GM12878 (cell line): ENCODE measurements at regions not wholly inside any gene's neighbourhood (a gene's known extent, or its start where the extent isn't known, plus 50 kb on each side); places are given as distances from the start of the nearest gene placed in this dataset.

Experiments
- ATAC-seq: fragments of 200-7000 bp; cut with Tn5 transposase; 3 replicates; pipeline ENCODE4 v1.9.1; 2020; ENCODE audit warnings: mild to moderate bottlenecking, moderate library complexity
- BruUV-seq: library from RNA; stranded (reverse); fragments of 400-500 nt; replicated peaks from 2 replicates; lab custom pipeline; 2021; lab: Mats Ljungman, UMichigan
- CTCF ChIA-PET: fragments of 300-600 bp; sonication (Branson Sonifier 250); formaldehyde crosslinking; extraction: SDS; loops from one replicate; lab custom pipeline; 2021; ENCODE audit warnings: inconsistent platforms; lab: Yijun Ruan, JAX
- POLR2A ChIA-PET: fragments of 350-600 bp; formaldehyde crosslinking; extraction: SDS; loops from one replicate; lab custom pipeline; 2021; ENCODE audit warnings: inconsistent platforms; lab: Charles Lee
- RAD21 ChIA-PET: fragments of 300-600 bp; sonication (Branson Sonifier 250); formaldehyde crosslinking; loops from one replicate; lab custom pipeline; 2023; ENCODE audit warnings: antibody characterized with exemption; ENCODE audit not compliant: unreplicated experiment; lab: Charles Lee
- SMC1A ChIA-PET: fragments of 300-600 bp; sonication (Branson Sonifier 250); formaldehyde crosslinking; loops from one replicate; lab custom pipeline; 2023; ENCODE audit not compliant: unreplicated experiment, uncharacterized antibody; lab: Charles Lee
- DNase-seq: peaks from one replicate; pipeline ENCODE4 v3.0.0-alpha.2; 2011; ENCODE audit warnings: low read depth, low spot score
- FAIRE-seq: peaks from 3 replicates; lab custom pipeline; 2011; peaks lifted over from hg19 to GRCh38; lab: Jason Lieb, UNC
- H2AFZ ChIP-seq: 2 replicates; pipeline ENCODE4 v1.6.0; 2011; ENCODE audit warnings: low read depth, low read length, control low read depth; ENCODE audit not compliant: control insufficient read depth
- H3K27ac ChIP-seq: 2 replicates; pipeline ENCODE4 v1.5.1; 2011; ENCODE audit warnings: control low read depth; ENCODE audit not compliant: control insufficient read depth, insufficient read depth
- H3K27me3 ChIP-seq, 2 experiments: replicated peaks in 1 of 2; 2 replicates each; pipeline versions ENCODE4 v1.6.0 to v1.6.1; 2011; ENCODE audit warnings: low read length in 1 of 2; ENCODE audit not compliant: control insufficient read depth in 2 of 2, insufficient read depth in 2 of 2
- H3K36me3 ChIP-seq, 2 experiments: 2 replicates each; pipeline ENCODE4 v1.5.1; 2011; ENCODE audit warnings: low read length in 1 of 2; ENCODE audit not compliant: control insufficient read depth in 2 of 2, insufficient read depth in 2 of 2
- H3K4me1 ChIP-seq: 2 replicates; pipeline ENCODE4 v1.6.1; 2011; ENCODE audit warnings: mild to moderate bottlenecking, low read length, moderate library complexity, mixed read lengths; ENCODE audit not compliant: control insufficient read depth, insufficient read depth
- H3K4me2 ChIP-seq: 2 replicates; pipeline ENCODE4 v1.6.0; 2011; ENCODE audit warnings: control low read depth; ENCODE audit not compliant: control insufficient read depth, insufficient read depth
- H3K4me3 ChIP-seq: fragments of 200-600 bp; sonication (generic); 2 replicates; pipeline ENCODE4 v1.5.1; 2016
- H3K79me2 ChIP-seq: 2 replicates; pipeline ENCODE4 v1.6.0; 2011; ENCODE audit warnings: low read length; ENCODE audit not compliant: control insufficient read depth, insufficient read depth
- H3K9ac ChIP-seq: 2 replicates; pipeline ENCODE4 v1.8.0; 2011; ENCODE audit warnings: low read length, control low read depth, mixed read lengths; ENCODE audit not compliant: control insufficient read depth, insufficient read depth
- H3K9me3 ChIP-seq: replicated peaks from 3 replicates; pipeline ENCODE4 v1.5.1; 2011; ENCODE audit warnings: mild to moderate bottlenecking, low read length; ENCODE audit not compliant: control insufficient read depth, insufficient read depth
- H4K20me1 ChIP-seq: 2 replicates; pipeline ENCODE4 v1.6.0; 2011; ENCODE audit not compliant: control insufficient read depth, insufficient read depth
- CBFB ChIP-seq: IDR thresholded peaks from 2 replicates; pipeline ENCODE4 v1.6.1; 2016; ENCODE audit warnings: antibody characterized with exemption, low read depth
- CHD1 ChIP-seq: IDR thresholded peaks from 2 replicates; pipeline ENCODE4 v1.6.1; 2012; ENCODE audit warnings: low read depth, low read length, improper control_type of control experiment
- HCFC1 ChIP-seq: fragments of 150-350 bp; IDR thresholded peaks from 2 replicates; pipeline ENCODE4 v1.6.1; 2014; ENCODE audit warnings: low read length
- HDGF ChIP-seq: fragments of 450-650 bp; IDR thresholded peaks from 2 replicates; pipeline ENCODE4 v1.6.1; 2016; ENCODE audit warnings: antibody characterized with exemption
- IRF3 ChIP-seq: fragments of 450-650 bp; IDR thresholded peaks from 2 replicates; pipeline ENCODE4 v1.6.1; 2014; ENCODE audit warnings: mild to moderate bottlenecking
- IRF4 ChIP-seq: IDR thresholded peaks from 2 replicates; pipeline ENCODE4 v1.6.1; 2011; ENCODE audit warnings: low read depth, low read length
- JUND ChIP-seq: IDR thresholded peaks from 2 replicates; pipeline ENCODE4 v1.6.1; 2012; ENCODE audit warnings: low read depth, mild to moderate bottlenecking, low read length, improper control_type of control experiment, moderate library complexity
- MEF2A ChIP-seq: IDR thresholded peaks from 2 replicates; pipeline ENCODE4 v1.6.1; 2011; ENCODE audit warnings: low read depth, mild to moderate bottlenecking, low read length, moderate library complexity; ENCODE audit not compliant: insufficient read depth
- MEF2B ChIP-seq: fragments of 450-650 bp; IDR thresholded peaks from 2 replicates; pipeline ENCODE4 v1.6.1; 2018; ENCODE audit warnings: mild to moderate bottlenecking, moderate library complexity; ENCODE audit not compliant: partially characterized antibody, poor library complexity, severe bottlenecking
- SIN3A ChIP-seq: IDR thresholded peaks from 2 replicates; pipeline ENCODE4 v1.6.1; 2012; ENCODE audit warnings: low read depth, low read length, improper control_type of control experiment
- SPI1 ChIP-seq: IDR thresholded peaks from 2 replicates; pipeline ENCODE4 v1.6.1; 2011; ENCODE audit warnings: low read depth, mild to moderate bottlenecking, low read length, moderate library complexity, borderline replicate concordance; ENCODE audit not compliant: insufficient read depth
- TAF1 ChIP-seq: IDR thresholded peaks from 2 replicates; pipeline ENCODE4 v1.6.1; 2011; ENCODE audit warnings: mild to moderate bottlenecking, low read depth, low read length, borderline replicate concordance
- TCF7 ChIP-seq: IDR thresholded peaks from 2 replicates; pipeline ENCODE4 v1.6.1; 2014; ENCODE audit warnings: antibody characterized with exemption, borderline replicate concordance
- YY1 ChIP-seq: IDR thresholded peaks from 2 replicates; pipeline ENCODE4 v1.6.1; 2011; ENCODE audit warnings: low read depth, mild to moderate bottlenecking, low read length
- ZNF687 ChIP-seq: fragments of 450-650 bp; IDR thresholded peaks from 2 replicates; pipeline ENCODE4 v1.6.1; 2017; ENCODE audit warnings: mild to moderate bottlenecking, moderate library complexity
- WGBS: methylation state at CpG from one replicate; pipeline ENCODE4 v1.1.6; 2016; ENCODE audit warnings: low lambda C conversion rate; ENCODE audit not compliant: insufficient replicate concordance, insufficient coverage; ENCODE audit errors: missing lambda C conversion rate; 5-methylcytosine and 5-hydroxymethylcytosine counted together
- in situ Hi-C: fragments of 300-500 bp; cut with MboI; formaldehyde crosslinking; loops from 9 replicates; pipeline ENCODE4 v1.14.3; 2018; ENCODE audit warnings: mixed read lengths
- intact Hi-C: fragments of 100-400 bp; cut with micrococcal nuclease; formaldehyde crosslinking; loops from one replicate; pipeline ENCODE4 v1.14.2; 2022; ENCODE audit not compliant: unreplicated experiment

GRCh38 chr2:204261846-204262245 is 283.4 kb upstream of the PARD3B start:
- CTCF ChIA-PET: interaction anchor here (0.9 to 3.1 kb wide), 10 partner anchors 9 to 1416 kb away, joined by 3 to 21 read pairs (median 4); no protein-coding TSS in a partner anchor
- Histone ChIP-seq H3K36me3 (no peaks in the 10 kb centered on the region), H2AFZ (no peak overlapping the region), H3K27ac (no peak overlapping the region), H3K79me2 (no peaks in the 10 kb centered on the region), H4K20me1 (no peaks in the 10 kb centered on the region), H3K27me3 (no peaks in the 10 kb centered on the region; a peak in 1 of 4 replicates), H3K4me3 (no peak overlapping the region), H3K9ac (no peak overlapping the region), H3K4me1 (no peaks in the 10 kb centered on the region), H3K9me3 (no peaks in the 10 kb centered on the region), H3K4me2 (no peak overlapping the region)
- 33% methylated on average over 4 of the region's 4 CpGs for WGBS
- RAD21 ChIA-PET: interaction anchor here (0.7 to 3.0 kb wide), 4 partner anchors 62 to 430 kb away, joined by 3 to 10 read pairs (median 5); no protein-coding TSS in a partner anchor
- in situ Hi-C loops: no loop called here
- ATAC-seq (no peak), DNase-seq (no peak), FAIRE-seq (no peak)
- BruUV-seq: no TSS peak
- intact Hi-C loops: loop anchor here (5.0 kb wide), 2 partner anchors 115 to 430 kb away; no protein-coding TSS in a partner anchor
- SMC1A ChIA-PET: interaction anchor here (0.9 to 1.0 kb wide), 3 partner anchors 39 to 1419 kb away, joined by 3 read pairs; no protein-coding TSS in a partner anchor
- POLR2A ChIA-PET: no interaction called here
- no peak for TF ChIP-seq YY1
- no peak for TF ChIP-seq HDGF
- TF ChIP-seq MEF2B: no peak
- TF ChIP-seq SIN3A: no peak
- no peak for TF ChIP-seq TCF7
- no peak for TF ChIP-seq IRF4
- TF ChIP-seq HCFC1: no peak
- TF ChIP-seq MEF2A: no peak

- Histone ChIP-seq H3K4me3 (no peak overlapping the region), H3K36me3 (no peaks in the 10 kb centered on the region), H3K9ac (no peak overlapping the region), H3K9me3 (no peaks in the 10 kb centered on the region), H3K27me3 (no peaks in the 10 kb centered on the region; a peak in 1 of 4 replicates), H4K20me1 (no peaks in the 10 kb centered on the region), H3K4me2 (no peak overlapping the region), H2AFZ (no peak overlapping the region), H3K79me2 (no peaks in the 10 kb centered on the region), H3K27ac (no peak overlapping the region), H3K4me1 (no peaks in the 10 kb centered on the region)
- in situ Hi-C loops: no loop called here
- SMC1A ChIA-PET: no interaction called here
- FAIRE-seq: no peak
- no TSS peak for BruUV-seq
- CTCF ChIA-PET: interaction anchor here (1.1 kb wide), 1 partner anchor 1412 kb away, joined by 3 read pairs; no protein-coding TSS in a partner anchor
- intact Hi-C loops: loop anchor here (5.0 kb wide), 2 partner anchors 117 to 428 kb away; no protein-coding TSS in a partner anchor
- DNase-seq: no peak
- POLR2A ChIA-PET: no interaction called here
- WGBS: 33% methylated on average over 16 of the region's 16 CpGs
- RAD21 ChIA-PET: no interaction called here
- ATAC-seq: no peak
- no peak for TF ChIP-seq CBFB
- no peak for TF ChIP-seq SPI1
- TF ChIP-seq ZNF687: no peak
- no peak for TF ChIP-seq TAF1
- TF ChIP-seq JUND: no peak
- no peak for TF ChIP-seq CHD1
- no peak for TF ChIP-seq IRF3
Observed at GRCh38 chr2:204264085-204264553, 281.2 kb upstream of the PARD3B start.
